Neutrophil (primary cell): ENCODE measurements at regions not wholly inside any gene's neighbourhood (a gene's known extent, or its start where the extent isn't known, plus 50 kb on each side); places are given as distances from the start of the nearest gene placed in this dataset.

Experiments
- H3K27ac ChIP-seq: fragments of 200-600 bp; sonication (generic); 2 replicates; pipeline ENCODE4 v1.5.1; 2016; ENCODE audit warnings: mild to moderate bottlenecking, moderate library complexity
- H3K27me3 ChIP-seq: fragments of 200-600 bp; sonication (generic); 2 replicates; pipeline ENCODE4 v1.6.0; 2016; ENCODE audit warnings: mild to moderate bottlenecking
- H3K36me3 ChIP-seq: fragments of 200-600 bp; sonication (generic); 2 replicates; pipeline ENCODE4 v1.5.1; 2017
- H3K4me1 ChIP-seq, 2 experiments: fragments of 200-600 bp in 1 of 2; sonication (generic) in 1 of 2; 1 replicate in 1 of 2; 2 replicates in 1 of 2; pipeline versions ENCODE4 v1.5.1 to v1.6.1; 2013 to 2016; ENCODE audit warnings: low read depth in 1 of 2, low read length in 1 of 2, mild to moderate bottlenecking in 1 of 2, moderate library complexity in 1 of 2; ENCODE audit not compliant: control insufficient read depth in 1 of 2, insufficient read depth in 1 of 2
- H3K4me3 ChIP-seq, 2 experiments: fragments of 200-600 bp in 1 of 2; sonication (generic) in 1 of 2; 1 replicate in 1 of 2; 2 replicates in 1 of 2; pipeline ENCODE4 v1.5.1; 2013 to 2016; ENCODE audit warnings: low read depth in 1 of 2, low read length in 1 of 2, mild to moderate bottlenecking in 1 of 2, moderate library complexity in 1 of 2
- H3K9me3 ChIP-seq: fragments of 200-600 bp; sonication (generic); 2 replicates; pipeline ENCODE4 v1.5.1; 2016
- TF ChIP-seq, protein P1 (sequence below): fragments of 200-600 bp; sonication (generic); IDR thresholded peaks from 2 replicates; pipeline ENCODE4 v1.5.1; 2016; ENCODE audit warnings: antibody characterized with exemption

- Histone ChIP-seq H3K4me1 (no peaks in the 10 kb centered on the region), H3K27me3 (no peaks in the 10 kb centered on the region), H3K4me3 (no peak overlapping the region), H3K36me3 (no peaks in the 10 kb centered on the region), H3K27ac (no peak overlapping the region), H3K9me3 (no peaks in the 10 kb centered on the region)
- TF ChIP-seq, protein P1, sequence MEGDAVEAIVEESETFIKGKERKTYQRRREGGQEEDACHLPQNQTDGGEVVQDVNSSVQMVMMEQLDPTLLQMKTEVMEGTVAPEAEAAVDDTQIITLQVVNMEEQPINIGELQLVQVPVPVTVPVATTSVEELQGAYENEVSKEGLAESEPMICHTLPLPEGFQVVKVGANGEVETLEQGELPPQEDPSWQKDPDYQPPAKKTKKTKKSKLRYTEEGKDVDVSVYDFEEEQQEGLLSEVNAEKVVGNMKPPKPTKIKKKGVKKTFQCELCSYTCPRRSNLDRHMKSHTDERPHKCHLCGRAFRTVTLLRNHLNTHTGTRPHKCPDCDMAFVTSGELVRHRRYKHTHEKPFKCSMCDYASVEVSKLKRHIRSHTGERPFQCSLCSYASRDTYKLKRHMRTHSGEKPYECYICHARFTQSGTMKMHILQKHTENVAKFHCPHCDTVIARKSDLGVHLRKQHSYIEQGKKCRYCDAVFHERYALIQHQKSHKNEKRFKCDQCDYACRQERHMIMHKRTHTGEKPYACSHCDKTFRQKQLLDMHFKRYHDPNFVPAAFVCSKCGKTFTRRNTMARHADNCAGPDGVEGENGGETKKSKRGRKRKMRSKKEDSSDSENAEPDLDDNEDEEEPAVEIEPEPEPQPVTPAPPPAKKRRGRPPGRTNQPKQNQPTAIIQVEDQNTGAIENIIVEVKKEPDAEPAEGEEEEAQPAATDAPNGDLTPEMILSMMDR = no peak
These were observed 453.9 kb downstream of the TSN start for GRCh38 chr2:122209377-122209776.

DNA sequence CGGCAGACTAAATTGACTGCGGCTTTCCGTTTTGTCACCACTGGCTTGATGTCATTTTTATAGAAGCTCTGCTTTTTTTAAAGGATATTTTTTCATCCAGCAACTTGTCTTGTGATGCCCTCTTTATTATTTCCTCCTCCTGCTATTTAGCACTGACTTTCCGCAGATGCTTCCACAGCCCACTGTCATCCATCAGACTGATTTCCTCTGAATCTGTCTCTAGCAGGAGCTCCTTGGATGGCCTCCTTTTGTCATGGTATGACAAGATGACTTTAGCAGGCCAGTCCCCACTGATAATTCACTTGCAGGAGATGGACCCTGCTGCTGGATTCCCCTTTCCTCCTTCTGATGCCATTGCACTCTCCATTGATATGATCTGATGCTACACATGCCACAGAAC lies 454.6 kb downstream of the TSN start:
- Histone ChIP-seq H3K9me3 (no peaks in the 10 kb centered on the region), H3K4me3 (no peak overlapping the region), H3K27me3 (no peaks in the 10 kb centered on the region), H3K4me1 (no peaks in the 10 kb centered on the region), H3K36me3 (no peaks in the 10 kb centered on the region), H3K27ac (no peak overlapping the region)
- TF ChIP-seq, protein P1 = no peak

DNA sequence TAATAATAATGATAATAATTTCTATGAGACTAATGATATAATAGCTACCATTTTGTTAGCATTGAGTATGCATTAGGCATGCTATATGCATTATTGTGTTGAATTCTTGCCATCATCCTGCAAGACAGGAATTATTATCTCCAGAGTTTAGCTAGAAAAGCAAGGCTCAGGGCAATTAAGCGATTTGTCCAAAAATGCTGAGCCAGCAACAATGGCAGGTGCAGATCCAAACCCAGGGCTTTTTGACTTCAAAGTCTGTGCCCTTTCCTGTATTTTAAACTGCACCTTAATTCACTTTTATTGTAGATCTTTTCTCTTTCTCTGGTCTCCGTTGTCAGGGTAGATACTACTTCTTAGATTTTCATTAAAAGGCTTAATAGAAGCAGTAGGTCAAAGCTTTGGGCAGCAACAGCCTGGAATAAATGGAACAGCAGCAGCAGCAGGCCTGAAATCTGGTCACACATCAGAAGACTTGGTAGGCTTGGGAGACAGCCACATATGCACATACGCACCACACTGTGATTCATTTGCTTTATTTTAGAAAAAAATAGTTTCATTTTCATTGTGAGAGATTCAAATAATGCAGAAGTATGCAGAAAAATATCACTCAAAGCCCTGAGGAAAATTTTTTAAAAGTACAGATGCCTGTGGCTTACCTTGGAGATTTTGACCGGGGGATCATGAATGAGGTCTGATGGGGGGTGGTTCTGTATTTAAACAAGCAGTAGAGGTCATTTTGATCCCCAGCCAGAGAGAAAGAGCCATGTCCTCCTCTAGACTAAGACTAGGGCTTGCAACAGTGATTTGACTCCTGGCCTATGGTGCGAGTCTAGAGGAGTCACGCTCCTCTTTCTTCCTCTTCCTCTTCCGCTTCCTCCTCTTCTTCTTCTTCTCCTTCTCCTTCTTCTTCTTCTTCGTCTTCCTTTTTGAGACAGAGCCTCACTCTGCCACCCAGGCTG lies 455.7 kb downstream of the TSN start:
- TF ChIP-seq, protein P1 = no peak
- H3K4me3 ChIP-seq = no peak overlapping the region
- no peaks in the 10 kb centered on the region for H3K4me1 ChIP-seq
- no peaks in the 10 kb centered on the region for H3K27me3 ChIP-seq
- H3K27ac ChIP-seq = no peak overlapping the region
- no peaks in the 10 kb centered on the region for H3K9me3 ChIP-seq
- H3K36me3 ChIP-seq = no peaks in the 10 kb centered on the region

- TF ChIP-seq, protein P1 = no peak
- no peaks in the 10 kb centered on the region for H3K9me3 ChIP-seq
- no peak overlapping the region for H3K4me3 ChIP-seq
- no peaks in the 10 kb centered on the region for H3K36me3 ChIP-seq
- no peaks in the 10 kb centered on the region for H3K27me3 ChIP-seq
- H3K4me1 ChIP-seq = no peaks in the 10 kb centered on the region
- no peak overlapping the region for H3K27ac ChIP-seq
These were observed 457.9 kb downstream of the TSN start for GRCh38 chr2:122213312-122213711.

GRCh38 chr2:122216071-122216470 lies 460.6 kb downstream of the TSN start:
- Histone ChIP-seq H3K4me3 (no peak overlapping the region), H3K27ac (no peak overlapping the region), H3K27me3 (no peaks in the 10 kb centered on the region), H3K9me3 (no peaks in the 10 kb centered on the region), H3K4me1 (no peaks in the 10 kb centered on the region), H3K36me3 (no peaks in the 10 kb centered on the region)
- TF ChIP-seq, protein P1 = no peak
